ENCODE measurements at regions not wholly inside any gene's neighbourhood (a gene's known extent, or its start where the extent isn't known, plus 50 kb on each side); places are given as distances from the start of the nearest gene placed in this dataset.
A peak's percentile ranks its signal among the peaks of the same experiment; 100 is the strongest.

- DNase-seq (ENCODE audit: low read depth, low spot score) (no peak), FAIRE-seq (no peak)
- no peak overlapping the region for H3K4me2 ChIP-seq (ENCODE audit: control insufficient read depth, extremely low read depth, insufficient read depth, low read depth, low read length)
- dilution Hi-C loops (cut with MboI; ENCODE audit: extremely low pct_ligation_motif_present, low sequenced_read_pairs), result no loop called here
- no peak overlapping the region for H3K4me3 ChIP-seq (ENCODE audit: control insufficient read depth in 2 of 3, extremely low read depth in 1 of 3, insufficient read depth in 2 of 3, low read depth in 1 of 3, low read length in 3 of 3)
- peaks cover 14% of the 10 kb centered on the region for H3K27me3 ChIP-seq (ENCODE audit: control insufficient read depth, extremely low read depth, insufficient read depth, low read length)
- no peak overlapping the region for H3K9ac ChIP-seq (ENCODE audit: control insufficient read depth, extremely low read depth, insufficient read depth, low read length)
- TF ChIP-seq, protein P1, sequence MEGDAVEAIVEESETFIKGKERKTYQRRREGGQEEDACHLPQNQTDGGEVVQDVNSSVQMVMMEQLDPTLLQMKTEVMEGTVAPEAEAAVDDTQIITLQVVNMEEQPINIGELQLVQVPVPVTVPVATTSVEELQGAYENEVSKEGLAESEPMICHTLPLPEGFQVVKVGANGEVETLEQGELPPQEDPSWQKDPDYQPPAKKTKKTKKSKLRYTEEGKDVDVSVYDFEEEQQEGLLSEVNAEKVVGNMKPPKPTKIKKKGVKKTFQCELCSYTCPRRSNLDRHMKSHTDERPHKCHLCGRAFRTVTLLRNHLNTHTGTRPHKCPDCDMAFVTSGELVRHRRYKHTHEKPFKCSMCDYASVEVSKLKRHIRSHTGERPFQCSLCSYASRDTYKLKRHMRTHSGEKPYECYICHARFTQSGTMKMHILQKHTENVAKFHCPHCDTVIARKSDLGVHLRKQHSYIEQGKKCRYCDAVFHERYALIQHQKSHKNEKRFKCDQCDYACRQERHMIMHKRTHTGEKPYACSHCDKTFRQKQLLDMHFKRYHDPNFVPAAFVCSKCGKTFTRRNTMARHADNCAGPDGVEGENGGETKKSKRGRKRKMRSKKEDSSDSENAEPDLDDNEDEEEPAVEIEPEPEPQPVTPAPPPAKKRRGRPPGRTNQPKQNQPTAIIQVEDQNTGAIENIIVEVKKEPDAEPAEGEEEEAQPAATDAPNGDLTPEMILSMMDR (optimal IDR thresholded peaks at IDR 0.05 in 1 of 3, IDR thresholded peaks at IDR 0.05 in 1 of 3, conservative IDR thresholded peaks at IDR 0.05 in 1 of 3; ENCODE audit: extremely low read depth in 1 of 3, insufficient read depth in 2 of 3, low read length in 3 of 3), result no peak
- TF ChIP-seq EZH2 (IDR thresholded peaks at IDR 0.05; ENCODE audit: low read length), result no peak
- H4K20me1 ChIP-seq (ENCODE audit: control insufficient read depth, extremely low read depth, insufficient read depth, low read length), result no peaks in the 10 kb centered on the region
- no peaks in the 10 kb centered on the region for H3K79me2 ChIP-seq (ENCODE audit: control insufficient read depth, insufficient read depth, low read length)
- no peaks in the 10 kb centered on the region for H3K9me1 ChIP-seq (ENCODE audit: control insufficient read depth, extremely low read depth, insufficient read depth, low read length)
- peaks cover 9% of the 10 kb centered on the region for H3K4me1 ChIP-seq (ENCODE audit: control insufficient read depth, extremely low read depth, insufficient read depth, low read length)
- peak overlapping the region; percentile 59 for H2AFZ ChIP-seq (ENCODE audit: control insufficient read depth, low read length)
- H3K9me3 ChIP-seq (ENCODE audit: control insufficient read depth, low read depth, low read length), result peaks cover 9% of the 10 kb centered on the region
- no peak overlapping the region for H3K27ac ChIP-seq (ENCODE audit: control insufficient read depth, insufficient read depth, low read length)
- no peaks in the 10 kb centered on the region for H3K36me3 ChIP-seq (ENCODE audit: control insufficient read depth in 2 of 2, extremely low read depth in 1 of 2, insufficient read depth in 2 of 2, low read length in 2 of 2)
Measured at GRCh38 chr3:40620151-40620550, 95.4 kb downstream of the ZNF621 start.

DNA sequence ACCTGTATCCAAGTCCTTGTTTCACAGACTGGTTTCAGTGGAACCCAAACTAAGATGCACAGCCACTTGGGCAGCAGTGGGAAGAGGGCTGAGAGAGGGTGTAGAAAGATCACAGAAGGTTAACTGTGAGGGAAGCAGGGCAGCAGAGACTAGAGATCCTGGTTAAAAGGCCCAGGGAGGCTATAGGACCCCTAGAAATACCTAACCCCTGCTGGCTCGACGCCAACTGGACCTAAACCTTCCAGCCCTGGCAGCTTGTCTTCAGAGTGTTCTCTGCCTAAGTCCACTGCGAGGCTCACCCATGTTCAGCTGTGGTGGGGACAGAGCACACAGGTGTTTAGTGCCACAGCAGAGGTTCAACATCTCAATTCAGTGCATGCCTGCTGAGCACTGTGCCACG lies 96.5 kb downstream of the ZNF621 start:
- TF ChIP-seq EZH2 (IDR thresholded peaks at IDR 0.05; ENCODE audit: low read length), result no peak
- TF ChIP-seq, protein P1 (optimal IDR thresholded peaks at IDR 0.05 in 1 of 3, IDR thresholded peaks at IDR 0.05 in 1 of 3, conservative IDR thresholded peaks at IDR 0.05 in 1 of 3; ENCODE audit: extremely low read depth in 1 of 3, insufficient read depth in 2 of 3, low read length in 3 of 3), result no peak
- dilution Hi-C loops (cut with MboI; ENCODE audit: extremely low pct_ligation_motif_present, low sequenced_read_pairs), result no loop called here
- no peak for DNase-seq (ENCODE audit: low read depth, low spot score)
- H3K79me2 ChIP-seq (ENCODE audit: control insufficient read depth, insufficient read depth, low read length), result no peaks in the 10 kb centered on the region
- peaks cover 3% of the 10 kb centered on the region for H3K27me3 ChIP-seq (ENCODE audit: control insufficient read depth, extremely low read depth, insufficient read depth, low read length)
- no peak overlapping the region for H3K27ac ChIP-seq (ENCODE audit: control insufficient read depth, insufficient read depth, low read length)
- no peak overlapping the region for H2AFZ ChIP-seq (ENCODE audit: control insufficient read depth, low read length)
- H4K20me1 ChIP-seq (ENCODE audit: control insufficient read depth, extremely low read depth, insufficient read depth, low read length), result no peaks in the 10 kb centered on the region
- no peak overlapping the region for H3K4me2 ChIP-seq (ENCODE audit: control insufficient read depth, extremely low read depth, insufficient read depth, low read depth, low read length)
- no peaks in the 10 kb centered on the region for H3K9me1 ChIP-seq (ENCODE audit: control insufficient read depth, extremely low read depth, insufficient read depth, low read length)
- no peaks in the 10 kb centered on the region for H3K36me3 ChIP-seq (ENCODE audit: control insufficient read depth in 2 of 2, extremely low read depth in 1 of 2, insufficient read depth in 2 of 2, low read length in 2 of 2)
- no peak for FAIRE-seq
- peaks cover 9% of the 10 kb centered on the region for H3K9me3 ChIP-seq (ENCODE audit: control insufficient read depth, low read depth, low read length)
- peaks cover 9% of the 10 kb centered on the region for H3K4me1 ChIP-seq (ENCODE audit: control insufficient read depth, extremely low read depth, insufficient read depth, low read length)
- no peak overlapping the region for H3K4me3 ChIP-seq (ENCODE audit: control insufficient read depth in 2 of 3, extremely low read depth in 1 of 3, insufficient read depth in 2 of 3, low read depth in 1 of 3, low read length in 3 of 3)
- H3K9ac ChIP-seq (ENCODE audit: control insufficient read depth, extremely low read depth, insufficient read depth, low read length), result no peak overlapping the region

All from keratinocyte (primary cell).